K562 (cell line): ENCODE measurements at regions not wholly inside any gene's neighbourhood (a gene's known extent, or its start where the extent isn't known, plus 50 kb on each side); places are given as distances from the start of the nearest gene placed in this dataset.

ENCODE experiments used
- ATAC-seq: fragments of 200-7000 bp; cut with Tn5 transposase; 3 replicates; pipeline ENCODE4 v1.9.1; 2020; ENCODE audit warnings: moderate library complexity
- BruUV-seq: library from RNA; stranded (reverse); fragments of 400-500 nt; replicated peaks from 2 replicates; lab custom pipeline; 2021; lab: Mats Ljungman, UMichigan
- CTCF ChIA-PET: fragments of 300-600 bp; formaldehyde crosslinking; extraction: SDS; loops from one replicate; lab custom pipeline; 2021; ENCODE audit warnings: low intra/inter-chr PET ratio; lab: Yijun Ruan, JAX
- POLR2A ChIA-PET: fragments of 300-600, 350-650 bp; sonication (Branson Sonifier 250); formaldehyde crosslinking; extraction: SDS; loops from one replicate; lab custom pipeline; 2021; ENCODE audit warnings: antibody characterized with exemption, inconsistent platforms; lab: Yijun Ruan, JAX
- DNase-seq, 4 experiments: peaks; one replicate each; pipeline versions ENCODE4 v3.0.0 to v3.0.0-alpha.2; 2011 to 2018; ENCODE audit warnings: low spot score in 3 of 4, mixed read lengths in 3 of 4; ENCODE audit errors: extremely low read depth in 1 of 4
- FAIRE-seq: peaks from 2 replicates; lab custom pipeline; 2011; peaks lifted over from hg19 to GRCh38; lab: Jason Lieb, UNC
- H2AFZ ChIP-seq: 2 replicates; pipeline ENCODE4 v1.6.0; 2011; ENCODE audit warnings: low read depth, low read length, control low read depth, inconsistent platforms
- H3K27ac ChIP-seq: fragments of 200-600 bp; 3 replicates; pipeline ENCODE4 v1.8.0; 2011; ENCODE audit warnings: low read depth, mild to moderate bottlenecking, control low read depth, inconsistent platforms, low read length, moderate library complexity, mixed read lengths; ENCODE audit errors: extremely low read depth
- H3K27me3 ChIP-seq, 2 experiments: fragments of 300-600 bp in 1 of 2; 2 replicates in 1 of 2; 3 replicates in 1 of 2; pipeline versions ENCODE4 v1.6.0 to v1.8.0; 2011; ENCODE audit warnings: inconsistent platforms in 2 of 2, low read length in 2 of 2, mild to moderate bottlenecking in 1 of 2, mixed read lengths in 1 of 2, moderate library complexity in 1 of 2; ENCODE audit not compliant: control insufficient read depth in 2 of 2, insufficient read depth in 2 of 2
- H3K36me3 ChIP-seq: fragments of 300-600 bp; 3 replicates; pipeline ENCODE4 v1.8.0; 2011; ENCODE audit warnings: mild to moderate bottlenecking, low read length, inconsistent platforms; ENCODE audit not compliant: control insufficient read depth, insufficient read depth
- H3K4me1 ChIP-seq, 2 experiments: fragments of 200-600 bp in 1 of 2; replicated peaks in 1 of 2; 2 replicates in 1 of 2; 3 replicates in 1 of 2; pipeline versions ENCODE4 v1.5.1 to v1.8.0; 2011; ENCODE audit warnings: inconsistent platforms in 2 of 2, low read length in 2 of 2, mild to moderate bottlenecking in 1 of 2, mixed read lengths in 1 of 2, moderate library complexity in 1 of 2; ENCODE audit not compliant: control insufficient read depth in 2 of 2, insufficient read depth in 2 of 2
- H3K4me2 ChIP-seq: 2 replicates; pipeline ENCODE4 v1.6.1; 2011; ENCODE audit warnings: low read length, control low read depth, inconsistent platforms, mixed read lengths; ENCODE audit not compliant: insufficient read depth
- H3K4me3 ChIP-seq: fragments of 200-600 bp; sonication (generic), shearing (Covaris generic); 2 replicates; pipeline ENCODE4 v1.5.1; 2016; ENCODE audit warnings: control low read depth, inconsistent platforms
- H3K79me2 ChIP-seq: fragments of 200-600 bp; 3 replicates; pipeline ENCODE4 v1.8.0; 2011; ENCODE audit warnings: low read length, inconsistent platforms; ENCODE audit not compliant: control insufficient read depth, insufficient read depth
- H3K9ac ChIP-seq, 2 experiments: 2 replicates each; pipeline versions ENCODE4 v1.6.0 to v1.6.1; 2011; ENCODE audit warnings: low read depth in 2 of 2, low read length in 2 of 2, control low read depth in 1 of 2, inconsistent platforms in 1 of 2, mild to moderate bottlenecking in 1 of 2, mixed read lengths in 1 of 2; ENCODE audit not compliant: insufficient read depth in 1 of 2
- H3K9me1 ChIP-seq: one replicate; pipeline ENCODE4 v1.6.0; 2011; ENCODE audit warnings: inconsistent platforms, mild to moderate bottlenecking, low read length, moderate library complexity; ENCODE audit not compliant: control insufficient read depth, insufficient read depth
- H3K9me3 ChIP-seq: replicated peaks from 2 replicates; pipeline ENCODE4 v1.5.1; 2011; ENCODE audit warnings: low read depth, low read length, inconsistent platforms; ENCODE audit not compliant: control insufficient read depth, insufficient read depth
- H4K20me1 ChIP-seq: replicated peaks from 2 replicates; pipeline ENCODE4 v1.6.1; 2011; ENCODE audit warnings: low read length, inconsistent platforms, mixed read lengths; ENCODE audit not compliant: control insufficient read depth, insufficient read depth
- ARNT ChIP-seq, 2 experiments: fragments of 450-650 bp; IDR thresholded peaks; 2 replicates each; pipeline ENCODE4 v1.6.1; 2016; ENCODE audit warnings: mild to moderate bottlenecking in 1 of 2
- CREB5 ChIP-seq: fragments of 250-450 bp; sonication (Bioruptor Pico); IDR thresholded peaks from 2 replicates; pipeline ENCODE4 v1.5.0; 2020; ENCODE audit warnings: mild to moderate bottlenecking
- ELF4 ChIP-seq: fragments of 450-650 bp; formaldehyde crosslinking; IDR thresholded peaks from 2 replicates; pipeline ENCODE4 v1.4.0; 2022; ENCODE audit warnings: missing genetic modification characterization
- ESRRB ChIP-seq: fragments of 250-450 bp; sonication (Bioruptor Pico); IDR thresholded peaks from 2 replicates; pipeline ENCODE4 v1.5.0; 2020; ENCODE audit warnings: mild to moderate bottlenecking, moderate library complexity, borderline replicate concordance
- FUS ChIP-seq: fragments of 200-400 bp; formaldehyde crosslinking; optimal IDR thresholded peaks from 2 replicates; pipeline ENCODE3; 2017; ENCODE audit warnings: low read depth, low read length
- HDAC3 ChIP-seq: fragments of 450-650 bp; IDR thresholded peaks from 2 replicates; pipeline ENCODE4 v1.6.1; 2018; ENCODE audit warnings: borderline replicate concordance, mild to moderate bottlenecking, moderate library complexity; ENCODE audit not compliant: partially characterized antibody
- MBD2 ChIP-seq: sonication (generic); IDR thresholded peaks from 2 replicates; pipeline ENCODE4 v1.6.1; 2016; ENCODE audit warnings: low read depth, borderline replicate concordance
- NCOA4 ChIP-seq: fragments of 450-650 bp; IDR thresholded peaks from 2 replicates; pipeline ENCODE4 v1.6.1; 2018; ENCODE audit warnings: mild to moderate bottlenecking; ENCODE audit not compliant: partially characterized antibody
- NR2F6 ChIP-seq: fragments of 450-650 bp; formaldehyde crosslinking; IDR thresholded peaks from 2 replicates; pipeline ENCODE4 v1.4.0; 2020; ENCODE audit warnings: mild to moderate bottlenecking
- PYGO2 ChIP-seq: fragments of 450-650 bp; IDR thresholded peaks from 2 replicates; pipeline ENCODE4 v1.6.1; 2016; ENCODE audit warnings: mild to moderate bottlenecking, missing genetic modification characterization, moderate library complexity, missing compliant biosample characterization
- SMC3 ChIP-seq: conservative IDR thresholded peaks from 2 replicates; pipeline ENCODE4 v1.6.1; 2011; ENCODE audit warnings: low read depth, low read length, improper control_type of control experiment; ENCODE audit not compliant: insufficient read depth
- SUPT5H ChIP-seq: fragments of 450-650 bp; IDR thresholded peaks from 2 replicates; pipeline ENCODE4 v1.6.1; 2016
- TGIF2 ChIP-seq: sonication (generic); formaldehyde crosslinking; IDR thresholded peaks from 2 replicates; pipeline ENCODE4 v1.8.1; 2022; ENCODE audit warnings: mild to moderate bottlenecking, missing genetic modification reagents, moderate library complexity
- ZFP30 ChIP-seq: fragments of 250-450 bp; sonication (Bioruptor Pico); IDR thresholded peaks from 2 replicates; pipeline ENCODE4 v1.8.0; 2022; ENCODE audit warnings: moderate library complexity, mild to moderate bottlenecking, inconsistent platforms, borderline replicate concordance
- ZNF609 ChIP-seq: sonication (generic); formaldehyde crosslinking; IDR thresholded peaks from 2 replicates; pipeline ENCODE4 v1.8.1; 2023; ENCODE audit warnings: missing genetic modification reagents, mild to moderate bottlenecking, borderline replicate concordance
- ZNF707 ChIP-seq: fragments of 250-450 bp; sonication (Bioruptor Pico); conservative IDR thresholded peaks from 2 replicates; pipeline ENCODE4 v1.8.0; 2022; ENCODE audit warnings: inconsistent platforms, mild to moderate bottlenecking, moderate library complexity
- in situ Hi-C: fragments of 300-500 bp; cut with MboI; formaldehyde crosslinking; loops from 4 replicates; pipeline ENCODE4 v1.15.0; 2018; ENCODE audit warnings: inconsistent platforms, mixed read lengths
- intact Hi-C: fragments of 100-400 bp; cut with micrococcal nuclease; formaldehyde crosslinking; loops from 2 replicates; pipeline ENCODE4 v1.14.2; 2022

- no peak overlapping the region for H3K4me2 ChIP-seq
- no peaks in the 10 kb centered on the region for H3K27me3 ChIP-seq
- ATAC-seq = no peak
- intact Hi-C loops = no loop called here
- H3K4me1 ChIP-seq = no peaks in the 10 kb centered on the region
- no TSS peak for BruUV-seq
- no peak for DNase-seq
- no peaks in the 10 kb centered on the region for H3K36me3 ChIP-seq
- no peak overlapping the region for H2AFZ ChIP-seq
- no peaks in the 10 kb centered on the region for H3K79me2 ChIP-seq
- ChIA-PET POLR2A (no interaction called here), CTCF (no interaction called here)
- H3K4me3 ChIP-seq = no peak overlapping the region
- H4K20me1 ChIP-seq = no peaks in the 10 kb centered on the region
- in situ Hi-C loops = no loop called here
- no peak for FAIRE-seq
- H3K9me1 ChIP-seq = no peaks in the 10 kb centered on the region
- TF ChIP-seq FUS = no peak
- no peak for TF ChIP-seq ARNT (IDR thresholded peaks at IDR 0.05)
- no peak for TF ChIP-seq ESRRB
- TF ChIP-seq SMC3 = no peak
- TF ChIP-seq ZNF609 (CRISPR knock-in tag) = no peak
- TF ChIP-seq ZNF707 (CRISPR knock-in tag) = no peak
- no peak for TF ChIP-seq TGIF2 (CRISPR knock-in tag)
- TF ChIP-seq MBD2 = no peak
- TF ChIP-seq NR2F6 (CRISPR knock-in tag) = no peak
- no peak for TF ChIP-seq CREB5 (CRISPR knock-in tag)
- TF ChIP-seq SUPT5H = no peak
- no peak for TF ChIP-seq NCOA4
- TF ChIP-seq HDAC3 = no peak
- no peak for TF ChIP-seq PYGO2
- TF ChIP-seq ELF4 (CRISPR knock-in tag) = no peak
- no peak for TF ChIP-seq ZFP30
- H3K9me3 ChIP-seq = no peaks in the 10 kb centered on the region
- no peak overlapping the region for H3K27ac ChIP-seq
- H3K9ac ChIP-seq = no peak overlapping the region
Observed at GRCh38 chr2:206375956-206376355, 67.4 kb upstream of the ADAM23 start.
